PC-9 (cell line): ENCODE measurements at regions not wholly inside any gene's neighbourhood (a gene's known extent, or its start where the extent isn't known, plus 50 kb on each side); places are given as distances from the start of the nearest gene placed in this dataset.

Experiments
- BruUV-seq: library from RNA; stranded (reverse); fragments of 400-500 nt; replicated peaks from 2 replicates; lab custom pipeline; 2021; lab: Mats Ljungman, UMichigan
- CTCF ChIA-PET: fragments of 300-600 bp; sonication (Branson Sonifier 250); formaldehyde crosslinking; loops from one replicate; lab custom pipeline; 2022; ENCODE audit warnings: antibody characterized with exemption; lab: Charles Lee
- POLR2A ChIA-PET: fragments of 300-600 bp; sonication (Branson Sonifier 250); formaldehyde crosslinking; loops from one replicate; lab custom pipeline; 2022; ENCODE audit warnings: antibody characterized with exemption; ENCODE audit not compliant: unreplicated experiment; lab: Charles Lee
- DNase-seq, 2 experiments: peaks; one replicate each; pipeline versions ENCODE4 v3.0.0 to v3.0.0-alpha.2; 2015 to 2022; ENCODE audit warnings: mixed read lengths in 1 of 2
- H2AFZ ChIP-seq: fragments of 200-600 bp; sonication (generic); 2 replicates; pipeline ENCODE4 v1.8.1; 2017; ENCODE audit warnings: antibody characterized with exemption
- H3F3A ChIP-seq: fragments of 200-600 bp; sonication (generic); 2 replicates; pipeline ENCODE4 v1.8.1; 2017; ENCODE audit warnings: antibody characterized with exemption, mild to moderate bottlenecking, low read depth; ENCODE audit not compliant: insufficient read depth
- H3K27ac ChIP-seq: fragments of 200-600 bp; sonication (generic); 2 replicates; pipeline ENCODE4 v1.6.1; 2016; ENCODE audit warnings: mixed run types
- H3K27me3 ChIP-seq: fragments of 200-600 bp; sonication (generic); 2 replicates; pipeline ENCODE4 v1.6.1; 2016; ENCODE audit warnings: low read depth, mixed run types; ENCODE audit not compliant: insufficient read depth
- H3K36me3 ChIP-seq: fragments of 200-600 bp; sonication (generic); 2 replicates; pipeline ENCODE4 v1.6.1; 2016; ENCODE audit warnings: low read depth, mixed run types
- H3K4me1 ChIP-seq: fragments of 200-600 bp; sonication (generic); replicated peaks from 2 replicates; pipeline ENCODE4 v1.6.1; 2016; ENCODE audit warnings: mixed run types; ENCODE audit not compliant: insufficient read depth
- H3K4me2 ChIP-seq: fragments of 200-600 bp; sonication (generic); 2 replicates; pipeline ENCODE4 v1.6.1; 2017; ENCODE audit warnings: mixed run types
- H3K4me3 ChIP-seq: fragments of 200-600 bp; sonication (generic); 2 replicates; pipeline ENCODE4 v1.6.1; 2016; ENCODE audit warnings: mixed run types
- H3K79me2 ChIP-seq: fragments of 200-600 bp; sonication (generic); 2 replicates; pipeline ENCODE4 v1.6.1; 2017; ENCODE audit warnings: low read depth, mixed run types
- H3K9me2 ChIP-seq: fragments of 200-600 bp; sonication (generic); 2 replicates; pipeline ENCODE4 v1.8.1; 2017; ENCODE audit warnings: mild to moderate bottlenecking; ENCODE audit not compliant: insufficient read depth
- H3K9me3 ChIP-seq: fragments of 200-600 bp; sonication (generic); 2 replicates; pipeline ENCODE4 v1.8.1; 2016; ENCODE audit warnings: low read depth; ENCODE audit not compliant: insufficient read depth
- H4K20me1 ChIP-seq: fragments of 200-600 bp; sonication (generic); 2 replicates; pipeline ENCODE4 v1.8.1; 2017; ENCODE audit not compliant: insufficient read depth
- CTCF ChIP-seq: fragments of 200-600 bp; sonication (generic); conservative IDR thresholded peaks from 2 replicates; pipeline ENCODE4 v1.6.1; 2017; ENCODE audit warnings: mixed run types, antibody characterized with exemption, mild to moderate bottlenecking, moderate library complexity
- EZH2 ChIP-seq: fragments of 200-600 bp; sonication (generic); IDR thresholded peaks from 2 replicates; pipeline ENCODE4 v1.8.0; 2017; ENCODE audit warnings: antibody characterized with exemption, low read depth
- intact Hi-C: fragments of 100-400 bp; cut with micrococcal nuclease; formaldehyde crosslinking; loops from one replicate; pipeline ENCODE4 v1.10.0; 2022; ENCODE audit not compliant: unreplicated experiment

- no peaks in the 10 kb centered on the region for H3F3A ChIP-seq
- H3K4me2 ChIP-seq, result no peak overlapping the region
- H2AFZ ChIP-seq, result no peak overlapping the region
- no peaks in the 10 kb centered on the region for H3K9me3 ChIP-seq
- H3K79me2 ChIP-seq, result no peaks in the 10 kb centered on the region
- DNase-seq, result no peak
- intact Hi-C loops, result no loop called here
- POLR2A ChIA-PET, result no interaction called here
- no peaks in the 10 kb centered on the region for H3K27me3 ChIP-seq
- no peaks in the 10 kb centered on the region for H3K9me2 ChIP-seq
- peaks cover 11% of the 10 kb centered on the region for H3K4me1 ChIP-seq
- TF ChIP-seq EZH2 (no peak), CTCF (no peak)
- BruUV-seq, result no TSS peak
- no peak overlapping the region for H3K4me3 ChIP-seq
- H3K36me3 ChIP-seq, result no peaks in the 10 kb centered on the region
- no peak overlapping the region for H3K27ac ChIP-seq
- no peaks in the 10 kb centered on the region for H4K20me1 ChIP-seq
- CTCF ChIA-PET, result interaction anchor here (0.6 kb wide), 1 partner anchor 216 kb away, joined by 6 read pairs; no protein-coding TSS in a partner anchor
Measured at GRCh38 chr1:101299710-101300109, 62.9 kb downstream of the S1PR1 start.

GRCh38 chr1:101300916-101301315 lies 64.1 kb downstream of the S1PR1 start:
- H3F3A ChIP-seq, result no peaks in the 10 kb centered on the region
- no peaks in the 10 kb centered on the region for H3K27me3 ChIP-seq
- CTCF ChIA-PET, result no interaction called here
- H3K4me3 ChIP-seq, result no peak overlapping the region
- no peak overlapping the region for H2AFZ ChIP-seq
- no peak overlapping the region for H3K4me2 ChIP-seq
- intact Hi-C loops, result no loop called here
- POLR2A ChIA-PET, result no interaction called here
- no peak overlapping the region for H3K27ac ChIP-seq
- DNase-seq, result no peak
- TF ChIP-seq EZH2, result no peak
- no peak for TF ChIP-seq CTCF
- H3K9me2 ChIP-seq, result no peaks in the 10 kb centered on the region
- no peaks in the 10 kb centered on the region for H3K79me2 ChIP-seq
- no peaks in the 10 kb centered on the region for H3K4me1 ChIP-seq
- no TSS peak for BruUV-seq
- H3K9me3 ChIP-seq, result no peaks in the 10 kb centered on the region
- no peaks in the 10 kb centered on the region for H3K36me3 ChIP-seq
- H4K20me1 ChIP-seq, result no peaks in the 10 kb centered on the region

DNA sequence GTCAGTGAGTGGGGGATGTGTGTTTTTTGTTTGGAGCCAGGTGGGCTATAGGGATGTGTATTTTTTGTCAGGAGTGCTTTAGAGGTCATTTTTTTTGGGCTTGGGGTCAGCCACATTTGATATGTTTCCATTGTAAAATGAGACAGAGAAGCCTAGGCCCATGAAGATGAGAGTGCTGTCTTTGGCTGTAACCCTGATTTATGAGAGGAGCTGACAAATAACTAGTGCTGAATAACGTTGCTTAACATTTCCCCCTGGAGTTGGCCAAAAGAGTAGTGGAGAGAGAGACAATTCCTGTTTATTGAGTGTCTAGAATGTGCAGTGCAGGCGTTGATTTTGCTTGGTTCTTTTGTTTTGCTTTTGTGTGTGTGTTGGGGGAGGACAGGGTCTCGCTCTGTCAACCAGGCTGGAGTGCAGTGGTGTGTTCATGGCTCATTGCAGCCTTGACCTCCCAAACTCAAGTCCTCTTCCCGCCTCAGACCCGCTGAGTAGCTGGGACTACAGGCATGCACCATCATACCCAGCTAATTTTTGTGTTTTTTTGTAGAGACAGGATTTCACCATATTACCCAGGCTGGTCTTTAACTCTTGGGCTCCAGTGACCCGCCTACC lies 64.7 kb downstream of the S1PR1 start:
- intact Hi-C loops, result no loop called here
- TF ChIP-seq CTCF, result no peak
- TF ChIP-seq EZH2, result no peak
- no peaks in the 10 kb centered on the region for H3K4me1 ChIP-seq
- H3K36me3 ChIP-seq, result no peaks in the 10 kb centered on the region
- BruUV-seq, result no TSS peak
- no peak overlapping the region for H3K27ac ChIP-seq
- CTCF ChIA-PET, result no interaction called here
- H3F3A ChIP-seq, result no peaks in the 10 kb centered on the region
- no peak overlapping the region for H3K4me3 ChIP-seq
- H3K9me2 ChIP-seq, result no peaks in the 10 kb centered on the region
- no peaks in the 10 kb centered on the region; the same call in 1 of the 2 replicates for H3K27me3 ChIP-seq
- H3K4me2 ChIP-seq, result no peak overlapping the region
- POLR2A ChIA-PET, result no interaction called here
- H2AFZ ChIP-seq, result no peak overlapping the region
- H3K9me3 ChIP-seq, result no peaks in the 10 kb centered on the region
- DNase-seq, result no peak
- H4K20me1 ChIP-seq, result no peaks in the 10 kb centered on the region
- no peaks in the 10 kb centered on the region for H3K79me2 ChIP-seq
